ENCODE measurements at regions not wholly inside any gene's neighbourhood (a gene's known extent, or its start where the extent isn't known, plus 50 kb on each side); places are given as distances from the start of the nearest gene placed in this dataset.

DNA sequence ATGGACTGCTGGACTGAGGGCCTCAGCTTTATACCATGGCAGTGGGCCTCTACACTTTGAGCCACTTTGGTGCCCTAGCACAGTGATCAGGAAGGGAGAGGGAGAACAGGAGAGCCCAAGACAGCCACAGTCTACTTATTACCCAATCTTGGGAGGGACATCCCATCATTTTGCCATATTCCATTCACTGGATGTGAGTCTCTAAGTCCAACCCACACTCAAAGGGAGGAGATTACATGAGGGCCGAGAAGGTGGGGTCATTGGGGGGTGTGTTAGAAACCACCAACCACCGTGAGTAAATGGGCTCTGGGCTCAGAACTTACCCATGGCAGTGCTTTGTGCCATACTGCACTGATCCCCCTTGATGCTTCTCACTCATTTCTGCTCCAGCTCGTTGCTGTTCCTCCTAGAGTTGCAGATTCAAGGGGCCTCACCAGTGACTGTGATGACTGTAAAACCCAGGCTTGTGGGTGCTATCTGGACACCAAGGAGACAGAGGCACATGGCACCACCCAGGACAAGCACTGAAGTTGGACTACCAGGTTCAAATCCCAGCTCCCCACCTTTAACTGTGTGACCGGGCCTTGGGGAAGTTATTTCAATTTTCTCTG lies 97.6 kb upstream of the RAB6C start:
- peaks cover 4% of the 10 kb centered on the region for H3K27me3 Mint-ChIP-seq
- peaks cover 1% of the 10 kb centered on the region for H3K4me1 Mint-ChIP-seq
- H3K27ac Mint-ChIP-seq: no peak overlapping the region
- no peak overlapping the region for H3K4me3 Mint-ChIP-seq
- CTCF ChIA-PET: no interaction called here
- H3K36me3 Mint-ChIP-seq: no peaks in the 10 kb centered on the region
- DNase-seq (no peak), ATAC-seq (no peak)
- no peaks in the 10 kb centered on the region for H3K9me3 Mint-ChIP-seq (ENCODE audit: low read depth)

DNA sequence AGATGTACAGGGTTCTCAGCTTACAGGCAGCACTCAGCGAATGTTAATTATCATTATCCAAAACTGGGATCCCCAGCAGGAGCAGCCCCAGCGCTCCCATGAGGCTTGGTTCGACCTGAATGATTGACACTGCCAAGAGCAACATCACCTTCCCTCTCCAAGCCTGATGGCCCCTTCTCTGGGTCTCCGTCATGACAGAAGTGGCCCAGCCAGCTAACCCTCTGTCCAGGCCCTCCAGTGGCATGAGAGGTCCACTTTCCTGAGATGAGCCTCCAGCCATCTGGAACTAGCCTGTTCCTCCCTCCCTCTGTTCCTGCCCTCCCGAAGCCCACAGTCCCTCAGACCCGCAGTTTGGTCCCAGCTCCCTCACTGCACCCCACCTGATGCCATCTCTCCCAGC lies 97.0 kb upstream of the RAB6C start:
- H3K27ac Mint-ChIP-seq: no peak overlapping the region
- ATAC-seq (no peak), DNase-seq (no peak)
- no peaks in the 10 kb centered on the region for H3K9me3 Mint-ChIP-seq (ENCODE audit: low read depth)
- no peak overlapping the region for H3K4me3 Mint-ChIP-seq
- CTCF ChIA-PET: no interaction called here
- peaks cover 4% of the 10 kb centered on the region for H3K27me3 Mint-ChIP-seq
- no peaks in the 10 kb centered on the region for H3K4me1 Mint-ChIP-seq
- H3K36me3 Mint-ChIP-seq: no peaks in the 10 kb centered on the region

DNA sequence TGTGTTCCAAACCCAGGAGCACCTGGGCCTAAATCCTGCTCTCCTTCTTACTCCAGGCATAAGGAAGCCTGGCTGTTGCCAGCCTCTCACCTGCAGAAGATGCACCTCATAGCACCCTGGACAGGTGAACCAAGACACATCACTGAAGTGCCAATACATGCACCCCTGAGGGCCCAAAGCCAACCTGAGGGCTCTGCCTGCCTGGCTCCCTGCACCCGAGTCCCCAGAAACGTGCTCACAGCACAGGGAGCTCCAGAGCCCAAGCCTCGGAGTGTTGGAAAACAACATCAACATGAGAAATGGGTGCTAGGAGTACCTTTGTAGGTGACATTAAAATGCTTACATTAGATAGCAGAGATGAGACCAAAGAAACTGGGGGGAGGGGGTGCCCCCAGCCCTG lies 96.3 kb upstream of the RAB6C start:
- CTCF ChIA-PET: no interaction called here
- H3K4me1 Mint-ChIP-seq: no peaks in the 10 kb centered on the region
- H3K27me3 Mint-ChIP-seq: peaks cover 4% of the 10 kb centered on the region
- no peak overlapping the region for H3K27ac Mint-ChIP-seq
- no peaks in the 10 kb centered on the region for H3K9me3 Mint-ChIP-seq (ENCODE audit: low read depth)
- no peaks in the 10 kb centered on the region for H3K36me3 Mint-ChIP-seq
- ATAC-seq (no peak), DNase-seq (no peak)
- H3K4me3 Mint-ChIP-seq: no peak overlapping the region

DNA sequence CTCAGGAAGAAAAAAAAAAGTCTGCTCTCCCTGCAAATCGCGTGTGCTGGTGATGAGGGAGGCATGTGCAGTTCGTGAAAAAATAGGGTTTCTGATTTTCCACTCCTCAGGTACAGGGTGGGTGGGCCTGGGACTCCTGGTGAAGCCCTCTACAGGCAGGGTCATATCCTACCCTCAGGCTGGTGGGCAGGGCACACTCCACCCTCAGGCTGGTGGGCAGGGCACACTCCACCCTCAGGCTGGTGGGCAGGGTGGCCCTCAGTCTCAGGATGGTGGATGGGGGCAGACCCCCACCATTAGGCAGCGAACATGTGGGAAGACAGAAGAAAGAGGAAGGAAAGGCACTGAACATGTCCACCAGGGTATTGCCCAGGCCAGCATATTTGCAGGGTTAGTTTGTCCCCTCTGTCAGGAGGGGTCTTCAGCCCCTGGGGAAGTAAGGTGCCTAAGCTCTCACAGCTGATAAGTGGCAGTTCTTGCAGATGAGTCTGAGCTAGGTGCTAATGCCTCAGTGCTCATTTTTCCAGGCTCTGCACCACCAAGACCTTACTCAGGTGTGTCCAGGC lies 95.2 kb upstream of the RAB6C start:
- H3K27ac Mint-ChIP-seq: no peak overlapping the region
- no peaks in the 10 kb centered on the region for H3K36me3 Mint-ChIP-seq
- no peaks in the 10 kb centered on the region for H3K9me3 Mint-ChIP-seq (ENCODE audit: low read depth)
- CTCF ChIA-PET: no interaction called here
- ATAC-seq (no peak), DNase-seq (no peak)
- no peaks in the 10 kb centered on the region for H3K4me1 Mint-ChIP-seq
- no peak overlapping the region for H3K4me3 Mint-ChIP-seq
- H3K27me3 Mint-ChIP-seq: peaks cover 10% of the 10 kb centered on the region

DNA sequence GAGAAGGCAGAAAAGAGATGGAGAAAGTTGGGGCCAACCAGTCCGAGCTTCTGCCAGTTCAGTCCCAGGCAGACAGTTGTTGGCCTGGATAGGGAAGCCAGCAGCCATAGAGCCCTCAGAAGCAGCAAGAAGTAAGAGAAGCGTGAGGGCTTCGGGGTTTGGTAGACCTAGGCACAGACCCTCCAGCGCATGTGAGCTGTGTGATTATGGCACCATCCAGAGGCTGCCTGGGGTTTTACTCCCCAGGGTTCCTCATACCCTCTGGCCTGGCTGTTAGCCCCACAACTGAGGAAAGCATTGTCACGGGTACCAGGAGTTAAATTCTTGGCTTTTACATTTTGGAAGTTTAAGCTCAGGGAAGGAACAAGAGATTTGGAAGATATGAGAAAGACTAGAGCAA lies 93.7 kb upstream of the RAB6C start:
- no peak overlapping the region for H3K27ac Mint-ChIP-seq

DNA sequence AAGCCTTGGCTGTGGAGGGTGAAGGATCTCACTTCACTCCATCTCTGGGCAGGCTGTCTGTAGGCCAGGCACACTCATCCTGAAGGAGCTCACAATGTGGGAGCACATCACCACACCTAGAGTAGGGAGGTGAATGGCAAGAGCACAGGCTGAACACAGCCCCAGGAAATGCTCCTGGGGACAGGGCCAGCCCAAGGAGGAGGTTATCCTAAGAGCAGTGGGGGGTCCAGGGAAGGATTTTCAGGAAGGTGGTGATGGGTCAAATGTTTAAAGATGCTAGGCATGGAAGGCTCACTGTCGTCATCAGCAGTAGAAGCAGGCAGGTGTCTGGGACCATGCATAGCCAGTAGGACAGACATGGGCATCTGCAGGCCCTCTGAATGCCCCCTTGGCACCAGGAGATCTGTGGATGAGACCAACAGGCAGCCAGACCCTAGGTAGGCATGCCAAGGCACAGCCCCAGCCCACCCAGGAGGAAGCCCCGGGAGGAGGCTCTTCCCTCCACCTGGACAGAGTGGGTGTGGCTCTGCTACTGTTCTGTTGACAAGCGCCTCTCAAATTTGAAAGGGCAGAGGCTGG lies 91.7 kb upstream of the RAB6C start:
- Mint-ChIP-seq H3K4me1 (no peaks in the 10 kb centered on the region), H3K4me3 (no peak overlapping the region), H3K9me3 (ENCODE audit: low read depth) (no peaks in the 10 kb centered on the region), H3K27ac (no peak overlapping the region), H3K36me3 (no peaks in the 10 kb centered on the region), H3K27me3 (peaks cover 10% of the 10 kb centered on the region)
- DNase-seq (no peak), ATAC-seq (no peak)
- CTCF ChIA-PET: no interaction called here

More for the DNA sequence above, 93.7 kb upstream of the RAB6C start:
- no peak for ATAC-seq
- Mint-ChIP-seq H3K4me3 (no peak overlapping the region), H3K4me1 (no peaks in the 10 kb centered on the region), H3K9me3 (ENCODE audit: low read depth) (no peaks in the 10 kb centered on the region), H3K36me3 (no peaks in the 10 kb centered on the region), H3K27me3 (peaks cover 12% of the 10 kb centered on the region)
- CTCF ChIA-PET: no interaction called here
- no peak for DNase-seq

DNA sequence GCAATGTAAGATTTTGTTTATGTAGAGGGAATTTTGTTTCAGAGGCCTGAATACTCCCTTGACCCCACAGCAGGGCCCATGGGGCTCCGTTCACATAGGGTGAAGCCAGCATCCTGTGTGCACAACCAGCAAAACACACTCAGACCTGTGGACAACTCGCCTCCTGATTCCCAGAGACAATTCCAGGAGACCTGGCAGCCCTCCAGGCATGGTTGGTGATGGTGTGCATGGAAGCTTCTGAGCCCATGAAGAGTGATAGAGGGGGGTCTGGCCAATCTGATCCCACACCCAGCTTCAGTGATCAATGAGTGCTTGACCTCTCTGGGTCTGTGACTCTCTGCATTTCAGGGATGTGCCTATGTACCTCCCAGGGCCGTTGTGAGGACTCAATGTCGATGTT lies 91.0 kb upstream of the RAB6C start:
- ATAC-seq (no peak), DNase-seq (no peak)
- peaks cover 10% of the 10 kb centered on the region for H3K27me3 Mint-ChIP-seq
- CTCF ChIA-PET: no interaction called here
- no peak overlapping the region for H3K4me3 Mint-ChIP-seq
- H3K9me3 Mint-ChIP-seq (ENCODE audit: low read depth): no peaks in the 10 kb centered on the region
- H3K4me1 Mint-ChIP-seq: no peaks in the 10 kb centered on the region
- H3K27ac Mint-ChIP-seq: no peak overlapping the region
- H3K36me3 Mint-ChIP-seq: no peaks in the 10 kb centered on the region

DNA sequence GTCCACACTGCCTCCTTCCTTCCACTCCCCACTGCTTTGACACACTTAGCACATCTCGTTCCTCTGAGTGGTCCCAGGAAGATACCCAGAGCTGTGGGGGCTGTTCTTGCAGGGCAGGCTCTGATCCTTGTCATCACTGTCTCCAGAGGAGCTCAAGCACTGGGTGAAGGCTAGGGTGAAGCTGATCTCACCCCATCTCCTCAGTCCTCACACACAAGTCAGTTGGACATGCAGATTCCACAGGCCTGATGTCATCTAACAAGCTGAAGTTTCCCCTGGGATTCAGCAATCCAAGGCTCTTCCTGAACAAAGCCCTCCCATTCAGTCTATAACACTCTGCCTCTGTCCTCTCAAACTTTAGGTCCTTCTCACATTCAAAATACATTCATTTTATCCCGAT lies 90.6 kb upstream of the RAB6C start:
- no peak for ATAC-seq
- no peaks in the 10 kb centered on the region for H3K9me3 Mint-ChIP-seq (ENCODE audit: low read depth)
- no peak for DNase-seq
- H3K4me1 Mint-ChIP-seq: no peaks in the 10 kb centered on the region
- no peak overlapping the region for H3K4me3 Mint-ChIP-seq
- peaks cover 10% of the 10 kb centered on the region for H3K27me3 Mint-ChIP-seq
- CTCF ChIA-PET: no interaction called here
- H3K36me3 Mint-ChIP-seq: no peaks in the 10 kb centered on the region
- no peak overlapping the region for H3K27ac Mint-ChIP-seq

DNA sequence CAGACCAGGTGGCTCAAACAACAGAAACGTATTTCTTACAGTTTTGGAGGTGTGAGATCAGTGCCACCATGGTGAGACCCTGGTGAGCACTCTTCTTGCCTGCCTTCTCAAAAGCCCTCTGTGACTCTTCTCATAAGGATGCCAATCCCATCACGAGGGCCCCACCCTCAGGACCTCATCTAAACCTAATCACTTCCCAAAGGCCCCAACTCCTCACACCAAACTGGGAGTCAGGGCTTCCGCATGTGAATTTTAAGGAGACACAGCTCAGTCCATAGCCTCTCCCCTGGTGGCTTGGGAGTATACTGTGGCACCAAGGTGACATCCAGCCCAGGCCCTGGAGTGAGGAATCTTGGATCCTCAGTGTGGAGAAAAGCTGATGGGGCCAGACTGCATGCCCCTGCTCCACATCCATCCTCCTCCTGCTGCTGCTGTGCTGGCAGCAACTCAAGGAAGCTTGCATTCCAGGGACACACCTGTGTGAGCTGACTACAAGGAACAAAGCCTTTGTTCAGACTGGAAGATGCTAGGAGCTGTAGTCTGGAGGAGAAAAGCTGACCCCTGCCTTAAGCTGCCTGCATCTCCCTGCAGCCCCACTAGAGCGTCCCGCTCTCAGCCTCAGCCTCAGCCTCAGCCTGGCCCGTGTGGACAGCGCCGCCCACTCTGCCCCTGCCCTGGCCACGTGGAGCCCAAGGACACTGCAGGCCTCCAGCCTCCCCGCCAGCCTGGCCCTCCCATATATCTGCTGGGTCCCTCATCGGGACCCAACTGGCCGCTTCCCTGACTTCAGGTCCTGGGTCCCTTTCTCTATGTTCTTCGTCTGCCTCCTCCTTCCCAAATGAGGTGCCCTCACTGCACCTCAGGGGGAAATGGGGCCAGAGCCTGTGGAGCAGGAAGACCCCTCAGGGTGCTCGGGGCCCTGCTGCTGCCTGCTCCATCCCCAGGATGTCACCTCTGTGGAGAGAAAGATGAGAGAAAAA lies 87.8 kb upstream of the RAB6C start:
- Mint-ChIP-seq H3K27me3 (peaks cover 8% of the 10 kb centered on the region), H3K9me3 (ENCODE audit: low read depth) (no peaks in the 10 kb centered on the region), H3K36me3 (no peaks in the 10 kb centered on the region), H3K4me3 (no peak overlapping the region), H3K4me1 (no peaks in the 10 kb centered on the region), H3K27ac (no peak overlapping the region)
- CTCF ChIA-PET: no interaction called here
- DNase-seq: no peak
- no peak for ATAC-seq

DNA sequence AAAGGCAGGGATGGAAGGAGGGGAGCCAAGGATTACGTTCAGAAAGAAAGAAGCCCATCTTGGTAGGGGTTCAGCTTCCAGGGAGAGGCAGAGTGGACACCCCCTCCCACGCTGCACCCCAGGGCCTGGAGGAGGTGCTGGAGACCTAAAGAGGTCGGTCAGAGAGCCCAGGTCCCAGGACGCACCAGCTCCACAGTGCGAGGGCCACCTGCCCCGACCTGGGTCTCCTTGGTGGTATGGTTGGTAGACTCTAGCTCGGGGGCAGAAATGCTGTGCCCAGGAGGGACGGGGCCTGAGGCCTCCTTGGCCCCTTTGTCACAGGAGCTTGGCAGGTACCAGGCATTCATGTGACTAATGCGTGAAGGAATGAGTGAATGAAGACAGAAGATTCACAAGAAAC lies 87.1 kb upstream of the RAB6C start:
- no peaks in the 10 kb centered on the region for H3K9me3 Mint-ChIP-seq (ENCODE audit: low read depth)
- CTCF ChIA-PET: no interaction called here
- H3K27ac Mint-ChIP-seq: no peak overlapping the region

DNA sequence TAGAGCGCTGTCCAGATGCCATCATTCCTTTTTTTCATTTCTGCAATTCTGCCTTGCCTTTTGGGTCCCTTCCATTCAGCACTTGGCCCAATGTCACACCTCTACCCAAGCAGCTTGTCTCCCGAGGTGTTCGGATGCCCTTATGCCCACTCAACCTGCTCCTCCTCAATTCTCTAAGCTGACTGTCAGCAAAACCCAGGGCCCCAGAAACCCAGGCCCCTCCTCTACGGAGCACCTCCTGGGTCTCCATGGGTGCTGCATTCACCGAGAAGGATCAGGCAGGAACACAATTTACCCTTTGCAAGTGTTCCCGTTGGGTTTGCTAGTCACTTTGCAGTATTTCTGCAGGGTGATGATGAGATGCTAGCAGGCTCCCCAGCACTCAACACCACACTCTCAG lies 86.7 kb upstream of the RAB6C start:
- CTCF ChIA-PET: no interaction called here
- no peaks in the 10 kb centered on the region for H3K36me3 Mint-ChIP-seq
- no peak for ATAC-seq
- no peak overlapping the region for H3K27ac Mint-ChIP-seq
- no peaks in the 10 kb centered on the region for H3K9me3 Mint-ChIP-seq (ENCODE audit: low read depth)
- H3K27me3 Mint-ChIP-seq: peaks cover 8% of the 10 kb centered on the region
- no peaks in the 10 kb centered on the region for H3K4me1 Mint-ChIP-seq
- no peak for DNase-seq
- no peak overlapping the region for H3K4me3 Mint-ChIP-seq

More for the DNA sequence above, 87.1 kb upstream of the RAB6C start:
- no peak for DNase-seq
- no peak for ATAC-seq
- Mint-ChIP-seq H3K27me3 (peaks cover 8% of the 10 kb centered on the region), H3K4me3 (no peak overlapping the region), H3K36me3 (no peaks in the 10 kb centered on the region), H3K4me1 (no peaks in the 10 kb centered on the region)

DNA sequence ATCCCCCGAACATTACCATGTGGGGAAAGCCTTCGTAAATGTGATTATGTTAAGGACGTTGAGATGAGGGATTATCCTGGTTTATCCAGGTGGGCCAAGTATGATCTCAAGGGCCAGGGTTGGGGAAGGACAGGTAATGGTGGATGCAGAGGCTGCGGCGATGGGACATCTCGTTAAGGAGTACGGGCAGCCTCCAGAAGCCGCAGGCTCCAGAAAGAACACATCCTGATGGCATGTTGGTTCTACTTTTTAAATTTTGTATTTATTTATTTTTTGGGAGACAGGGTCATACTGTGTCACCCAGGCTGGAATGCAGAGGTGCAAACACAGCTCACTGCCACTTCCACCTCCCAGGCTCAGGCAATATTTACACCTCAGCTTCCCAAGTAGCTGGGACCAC lies 86.2 kb upstream of the RAB6C start:
- DNase-seq (no peak), ATAC-seq (no peak)
- CTCF ChIA-PET: no interaction called here
- H3K27me3 Mint-ChIP-seq: peaks cover 8% of the 10 kb centered on the region
- no peak overlapping the region for H3K4me3 Mint-ChIP-seq
- no peak overlapping the region for H3K27ac Mint-ChIP-seq
- no peaks in the 10 kb centered on the region for H3K36me3 Mint-ChIP-seq
- no peaks in the 10 kb centered on the region for H3K4me1 Mint-ChIP-seq
- H3K9me3 Mint-ChIP-seq (ENCODE audit: low read depth): no peaks in the 10 kb centered on the region

DNA sequence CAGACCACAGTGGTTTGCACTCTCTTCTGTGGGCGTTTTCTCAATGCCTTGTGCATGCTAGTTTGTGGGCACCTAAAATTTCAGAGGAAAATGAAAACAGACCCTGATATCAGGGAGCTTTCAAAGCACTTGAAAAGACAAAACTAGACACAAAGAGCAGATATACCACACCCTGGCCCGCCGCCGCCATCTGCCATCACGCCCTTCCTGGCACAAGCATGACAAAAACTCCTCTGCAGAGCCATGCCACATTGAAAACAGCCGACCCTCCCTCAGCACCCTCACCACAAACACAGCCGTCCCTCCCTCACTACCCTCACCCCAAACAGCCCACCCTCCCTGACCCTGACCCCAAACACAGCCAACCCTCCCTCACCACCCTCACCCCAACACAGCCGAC lies 84.8 kb upstream of the RAB6C start:
- ATAC-seq: no peak
- no peaks in the 10 kb centered on the region for H3K36me3 Mint-ChIP-seq
- DNase-seq: no peak
- CTCF ChIA-PET: no interaction called here
- H3K27ac Mint-ChIP-seq: no peak overlapping the region
- H3K4me1 Mint-ChIP-seq: no peaks in the 10 kb centered on the region
- no peak overlapping the region for H3K4me3 Mint-ChIP-seq
- no peaks in the 10 kb centered on the region for H3K9me3 Mint-ChIP-seq (ENCODE audit: low read depth)
- H3K27me3 Mint-ChIP-seq: peaks cover 6% of the 10 kb centered on the region

DNA sequence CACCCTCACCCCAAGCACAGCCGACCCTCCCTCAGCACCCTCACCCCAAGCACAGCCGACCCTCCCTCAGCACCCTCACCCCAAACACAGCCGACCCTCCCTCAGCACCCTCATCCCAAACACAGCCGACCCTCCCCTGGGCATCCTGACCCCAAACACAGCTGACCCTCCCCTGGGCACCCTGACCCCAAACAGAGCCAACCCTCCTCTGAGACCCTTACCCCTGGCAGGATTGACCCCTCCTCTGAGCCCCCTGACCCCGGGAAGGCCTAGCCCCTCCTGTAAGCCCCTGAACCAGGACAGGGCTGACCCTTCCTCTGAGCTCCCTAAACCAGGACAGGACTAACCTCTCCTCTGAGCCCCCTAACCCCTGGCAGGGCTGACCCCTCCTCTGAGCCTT lies 84.4 kb upstream of the RAB6C start:
- CTCF ChIA-PET: no interaction called here
- peak; percentile 19 for DNase-seq
- no peak for ATAC-seq
- H3K9me3 Mint-ChIP-seq (ENCODE audit: low read depth): no peaks in the 10 kb centered on the region
- H3K4me3 Mint-ChIP-seq: no peak overlapping the region
- no peaks in the 10 kb centered on the region for H3K36me3 Mint-ChIP-seq
- H3K4me1 Mint-ChIP-seq: no peaks in the 10 kb centered on the region
- no peak overlapping the region for H3K27ac Mint-ChIP-seq
- peaks cover 8% of the 10 kb centered on the region for H3K27me3 Mint-ChIP-seq

Data from activated CD8-positive, alpha-beta memory T cell treated with anti-CD3 and anti-CD28 coated beads, Interleukin-2, amount 10 ng/mL, durations not matched to agents 7 days and 5 days (primary cell).